GM12878 (cell line): ENCODE measurements at regions not wholly inside any gene's neighbourhood (a gene's known extent, or its start where the extent isn't known, plus 50 kb on each side); places are given as distances from the start of the nearest gene placed in this dataset.

Experiments
- ATAC-seq: fragments of 200-7000 bp; cut with Tn5 transposase; 3 replicates; pipeline ENCODE4 v1.9.1; 2020; ENCODE audit warnings: mild to moderate bottlenecking, moderate library complexity
- BruUV-seq: library from RNA; stranded (reverse); fragments of 400-500 nt; replicated peaks from 2 replicates; lab custom pipeline; 2021; lab: Mats Ljungman, UMichigan
- CTCF ChIA-PET: fragments of 300-600 bp; sonication (Branson Sonifier 250); formaldehyde crosslinking; extraction: SDS; loops from one replicate; lab custom pipeline; 2021; ENCODE audit warnings: inconsistent platforms; lab: Yijun Ruan, JAX
- POLR2A ChIA-PET: fragments of 350-600 bp; formaldehyde crosslinking; extraction: SDS; loops from one replicate; lab custom pipeline; 2021; ENCODE audit warnings: inconsistent platforms; lab: Charles Lee
- RAD21 ChIA-PET: fragments of 300-600 bp; sonication (Branson Sonifier 250); formaldehyde crosslinking; loops from one replicate; lab custom pipeline; 2023; ENCODE audit warnings: antibody characterized with exemption; ENCODE audit not compliant: unreplicated experiment; lab: Charles Lee
- SMC1A ChIA-PET: fragments of 300-600 bp; sonication (Branson Sonifier 250); formaldehyde crosslinking; loops from one replicate; lab custom pipeline; 2023; ENCODE audit not compliant: unreplicated experiment, uncharacterized antibody; lab: Charles Lee
- DNase-seq: peaks from one replicate; pipeline ENCODE4 v3.0.0-alpha.2; 2011; ENCODE audit warnings: low read depth, low spot score
- FAIRE-seq: peaks from 3 replicates; lab custom pipeline; 2011; peaks lifted over from hg19 to GRCh38; lab: Jason Lieb, UNC
- H2AFZ ChIP-seq: 2 replicates; pipeline ENCODE4 v1.6.0; 2011; ENCODE audit warnings: low read depth, low read length, control low read depth; ENCODE audit not compliant: control insufficient read depth
- H3K27ac ChIP-seq: 2 replicates; pipeline ENCODE4 v1.5.1; 2011; ENCODE audit warnings: control low read depth; ENCODE audit not compliant: control insufficient read depth, insufficient read depth
- H3K27me3 ChIP-seq, 2 experiments: replicated peaks in 1 of 2; 2 replicates each; pipeline versions ENCODE4 v1.6.0 to v1.6.1; 2011; ENCODE audit warnings: low read length in 1 of 2; ENCODE audit not compliant: control insufficient read depth in 2 of 2, insufficient read depth in 2 of 2
- H3K36me3 ChIP-seq, 2 experiments: 2 replicates each; pipeline ENCODE4 v1.5.1; 2011; ENCODE audit warnings: low read length in 1 of 2; ENCODE audit not compliant: control insufficient read depth in 2 of 2, insufficient read depth in 2 of 2
- H3K4me1 ChIP-seq: 2 replicates; pipeline ENCODE4 v1.6.1; 2011; ENCODE audit warnings: mild to moderate bottlenecking, low read length, moderate library complexity, mixed read lengths; ENCODE audit not compliant: control insufficient read depth, insufficient read depth
- H3K4me2 ChIP-seq: 2 replicates; pipeline ENCODE4 v1.6.0; 2011; ENCODE audit warnings: control low read depth; ENCODE audit not compliant: control insufficient read depth, insufficient read depth
- H3K4me3 ChIP-seq: fragments of 200-600 bp; sonication (generic); 2 replicates; pipeline ENCODE4 v1.5.1; 2016
- H3K79me2 ChIP-seq: 2 replicates; pipeline ENCODE4 v1.6.0; 2011; ENCODE audit warnings: low read length; ENCODE audit not compliant: control insufficient read depth, insufficient read depth
- H3K9ac ChIP-seq: 2 replicates; pipeline ENCODE4 v1.8.0; 2011; ENCODE audit warnings: low read length, control low read depth, mixed read lengths; ENCODE audit not compliant: control insufficient read depth, insufficient read depth
- H3K9me3 ChIP-seq: replicated peaks from 3 replicates; pipeline ENCODE4 v1.5.1; 2011; ENCODE audit warnings: mild to moderate bottlenecking, low read length; ENCODE audit not compliant: control insufficient read depth, insufficient read depth
- H4K20me1 ChIP-seq: 2 replicates; pipeline ENCODE4 v1.6.0; 2011; ENCODE audit not compliant: control insufficient read depth, insufficient read depth
- BACH1 ChIP-seq: fragments of 450-650 bp; IDR thresholded peaks from 2 replicates; pipeline ENCODE4 v1.6.1; 2017; ENCODE audit warnings: mild to moderate bottlenecking, borderline replicate concordance
- IKZF1 ChIP-seq: fragments of 450-650 bp; conservative IDR thresholded peaks from 2 replicates; pipeline ENCODE4 v1.6.1; 2017; ENCODE audit warnings: antibody characterized with exemption, mild to moderate bottlenecking
- MTA2 ChIP-seq: fragments of 450-650 bp; IDR thresholded peaks from 2 replicates; pipeline ENCODE4 v1.6.1; 2016; ENCODE audit warnings: low read depth, mild to moderate bottlenecking, moderate library complexity
- NR2F1 ChIP-seq: fragments of 450-650 bp; conservative IDR thresholded peaks from 2 replicates; pipeline ENCODE4 v1.6.1; 2017; ENCODE audit warnings: mild to moderate bottlenecking
- NRF1 ChIP-seq: conservative IDR thresholded peaks from 2 replicates; pipeline ENCODE4 v1.6.1; 2011; ENCODE audit warnings: mild to moderate bottlenecking, low read depth, low read length, improper control_type of control experiment
- RAD51 ChIP-seq: fragments of 450-650 bp; IDR thresholded peaks from 2 replicates; pipeline ENCODE4 v1.6.1; 2016; ENCODE audit warnings: moderate library complexity, mild to moderate bottlenecking, inconsistent platforms
- TBL1XR1 ChIP-seq: IDR thresholded peaks from 2 replicates; pipeline ENCODE4 v1.6.1; 2012; ENCODE audit warnings: low read depth, low read length, improper control_type of control experiment
- WGBS: methylation state at CpG from one replicate; pipeline ENCODE4 v1.1.6; 2016; ENCODE audit warnings: low lambda C conversion rate; ENCODE audit not compliant: insufficient replicate concordance, insufficient coverage; ENCODE audit errors: missing lambda C conversion rate; 5-methylcytosine and 5-hydroxymethylcytosine counted together
- in situ Hi-C: fragments of 300-500 bp; cut with MboI; formaldehyde crosslinking; loops from 9 replicates; pipeline ENCODE4 v1.14.3; 2018; ENCODE audit warnings: mixed read lengths
- intact Hi-C: fragments of 100-400 bp; cut with micrococcal nuclease; formaldehyde crosslinking; loops from one replicate; pipeline ENCODE4 v1.14.2; 2022; ENCODE audit not compliant: unreplicated experiment
- TF ChIP-seq, protein P1 (sequence below): IDR thresholded peaks from 2 replicates; pipeline ENCODE4 v1.6.1; 2011; ENCODE audit warnings: mild to moderate bottlenecking, low read depth, low read length, moderate library complexity; ENCODE audit not compliant: insufficient replicate concordance
- TF ChIP-seq, protein P2 (sequence below): IDR thresholded peaks from 2 replicates; pipeline ENCODE4 v1.6.1; 2012; ENCODE audit warnings: improper control_type of control experiment, low read depth, low read length; ENCODE audit not compliant: insufficient replicate concordance

DNA sequence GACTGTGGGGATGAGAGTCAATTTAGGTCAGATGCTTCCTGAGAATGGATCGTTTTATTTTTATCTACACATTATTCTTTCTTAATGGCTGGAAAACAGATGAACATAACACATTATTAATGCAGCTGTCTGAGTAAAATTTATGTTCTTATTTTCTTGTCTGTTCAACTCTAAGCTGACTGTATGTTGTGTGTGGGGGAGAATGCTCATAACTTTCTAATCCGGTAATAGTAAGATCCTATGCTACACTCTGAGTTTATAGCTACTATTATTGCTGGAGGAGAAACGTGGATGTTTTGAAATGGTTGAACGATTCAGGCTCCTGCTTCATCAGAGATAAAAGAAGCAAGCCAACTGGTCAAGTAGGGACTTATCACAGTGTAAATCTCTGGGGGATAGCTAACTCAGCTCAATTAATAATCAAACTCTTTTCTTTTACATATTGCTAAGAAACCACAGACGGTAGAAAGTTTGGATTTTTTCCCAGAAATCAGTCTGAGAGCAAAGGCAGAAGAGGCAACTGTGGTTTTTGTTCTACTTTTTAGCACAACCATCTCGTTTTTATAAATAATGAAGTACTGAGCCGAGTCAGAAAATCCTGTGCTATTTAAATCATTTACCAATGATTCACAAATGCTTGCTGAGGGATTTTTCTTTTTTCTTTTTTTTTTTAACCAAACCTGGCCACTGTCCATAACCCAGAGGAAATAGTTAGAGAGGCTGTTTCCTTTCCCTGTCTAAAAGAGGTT, 265.0 kb upstream of the FAM174A start (continued):
- TF ChIP-seq, protein P1, sequence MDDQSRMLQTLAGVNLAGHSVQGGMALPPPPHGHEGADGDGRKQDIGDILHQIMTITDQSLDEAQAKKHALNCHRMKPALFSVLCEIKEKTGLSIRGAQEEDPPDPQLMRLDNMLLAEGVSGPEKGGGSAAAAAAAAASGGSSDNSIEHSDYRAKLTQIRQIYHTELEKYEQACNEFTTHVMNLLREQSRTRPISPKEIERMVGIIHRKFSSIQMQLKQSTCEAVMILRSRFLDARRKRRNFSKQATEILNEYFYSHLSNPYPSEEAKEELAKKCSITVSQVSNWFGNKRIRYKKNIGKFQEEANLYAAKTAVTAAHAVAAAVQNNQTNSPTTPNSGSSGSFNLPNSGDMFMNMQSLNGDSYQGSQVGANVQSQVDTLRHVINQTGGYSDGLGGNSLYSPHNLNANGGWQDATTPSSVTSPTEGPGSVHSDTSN = no peak

DNA sequence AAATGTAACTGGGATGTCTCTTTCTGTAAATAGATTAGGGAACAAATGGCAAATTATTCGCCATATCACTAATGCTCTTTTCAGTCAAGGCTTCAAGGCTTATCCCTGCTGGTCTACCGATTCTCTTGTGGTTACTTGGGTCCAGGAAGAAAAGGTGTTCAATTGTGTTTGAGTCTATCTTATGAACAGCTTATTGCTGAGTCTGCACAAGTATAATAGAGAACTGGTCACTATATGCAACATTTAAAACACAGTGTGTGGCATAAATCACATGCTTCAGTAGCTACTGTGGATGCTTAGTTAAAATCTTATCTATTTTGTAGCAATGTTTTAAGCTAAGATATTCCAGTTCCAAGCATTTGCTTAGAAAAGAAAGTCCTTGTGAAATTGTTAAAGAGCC, 274.2 kb upstream of the FAM174A start:
- POLR2A ChIA-PET = no interaction called here
- FAIRE-seq (no peak), DNase-seq (no peak), ATAC-seq (no peak)
- Histone ChIP-seq H3K4me3 (no peak overlapping the region), H3K9ac (no peak overlapping the region), H3K27me3 (no peaks in the 10 kb centered on the region)
- intact Hi-C loops = no loop called here
- TF ChIP-seq RAD51 (no peak), BACH1 (no peak), NRF1 (no peak), MTA2 (no peak), TBL1XR1 (no peak), IKZF1 (no peak), NR2F1 (no peak)
- TF ChIP-seq, protein P2, sequence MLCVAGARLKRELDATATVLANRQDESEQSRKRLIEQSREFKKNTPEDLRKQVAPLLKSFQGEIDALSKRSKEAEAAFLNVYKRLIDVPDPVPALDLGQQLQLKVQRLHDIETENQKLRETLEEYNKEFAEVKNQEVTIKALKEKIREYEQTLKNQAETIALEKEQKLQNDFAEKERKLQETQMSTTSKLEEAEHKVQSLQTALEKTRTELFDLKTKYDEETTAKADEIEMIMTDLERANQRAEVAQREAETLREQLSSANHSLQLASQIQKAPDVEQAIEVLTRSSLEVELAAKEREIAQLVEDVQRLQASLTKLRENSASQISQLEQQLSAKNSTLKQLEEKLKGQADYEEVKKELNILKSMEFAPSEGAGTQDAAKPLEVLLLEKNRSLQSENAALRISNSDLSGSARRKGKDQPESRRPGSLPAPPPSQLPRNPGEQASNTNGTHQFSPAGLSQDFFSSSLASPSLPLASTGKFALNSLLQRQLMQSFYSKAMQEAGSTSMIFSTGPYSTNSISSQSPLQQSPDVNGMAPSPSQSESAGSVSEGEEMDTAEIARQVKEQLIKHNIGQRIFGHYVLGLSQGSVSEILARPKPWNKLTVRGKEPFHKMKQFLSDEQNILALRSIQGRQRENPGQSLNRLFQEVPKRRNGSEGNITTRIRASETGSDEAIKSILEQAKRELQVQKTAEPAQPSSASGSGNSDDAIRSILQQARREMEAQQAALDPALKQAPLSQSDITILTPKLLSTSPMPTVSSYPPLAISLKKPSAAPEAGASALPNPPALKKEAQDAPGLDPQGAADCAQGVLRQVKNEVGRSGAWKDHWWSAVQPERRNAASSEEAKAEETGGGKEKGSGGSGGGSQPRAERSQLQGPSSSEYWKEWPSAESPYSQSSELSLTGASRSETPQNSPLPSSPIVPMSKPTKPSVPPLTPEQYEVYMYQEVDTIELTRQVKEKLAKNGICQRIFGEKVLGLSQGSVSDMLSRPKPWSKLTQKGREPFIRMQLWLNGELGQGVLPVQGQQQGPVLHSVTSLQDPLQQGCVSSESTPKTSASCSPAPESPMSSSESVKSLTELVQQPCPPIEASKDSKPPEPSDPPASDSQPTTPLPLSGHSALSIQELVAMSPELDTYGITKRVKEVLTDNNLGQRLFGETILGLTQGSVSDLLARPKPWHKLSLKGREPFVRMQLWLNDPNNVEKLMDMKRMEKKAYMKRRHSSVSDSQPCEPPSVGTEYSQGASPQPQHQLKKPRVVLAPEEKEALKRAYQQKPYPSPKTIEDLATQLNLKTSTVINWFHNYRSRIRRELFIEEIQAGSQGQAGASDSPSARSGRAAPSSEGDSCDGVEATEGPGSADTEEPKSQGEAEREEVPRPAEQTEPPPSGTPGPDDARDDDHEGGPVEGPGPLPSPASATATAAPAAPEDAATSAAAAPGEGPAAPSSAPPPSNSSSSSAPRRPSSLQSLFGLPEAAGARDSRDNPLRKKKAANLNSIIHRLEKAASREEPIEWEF = no peak
- TF ChIP-seq, all 136 proteins: peak for 0
- WGBS = 0% methylated on average over 2 of the region's 2 CpGs
- BruUV-seq = no TSS peak
- H3K9me3 ChIP-seq = no peaks in the 10 kb centered on the region
- no peaks in the 10 kb centered on the region for H4K20me1 ChIP-seq
- ChIA-PET RAD21 (no interaction called here), CTCF (no interaction called here), SMC1A (no interaction called here)
- no peaks in the 10 kb centered on the region for H3K4me1 ChIP-seq
- no peak overlapping the region for H3K27ac ChIP-seq
- in situ Hi-C loops = no loop called here
- H2AFZ ChIP-seq = no peak overlapping the region
- H3K4me2 ChIP-seq = no peak overlapping the region
- no peaks in the 10 kb centered on the region for H3K36me3 ChIP-seq
- H3K79me2 ChIP-seq = no peaks in the 10 kb centered on the region
